ENCODE measurements at regions not wholly inside any gene's neighbourhood (a gene's known extent, or its start where the extent isn't known, plus 50 kb on each side); places are given as distances from the start of the nearest gene placed in this dataset.

DNA sequence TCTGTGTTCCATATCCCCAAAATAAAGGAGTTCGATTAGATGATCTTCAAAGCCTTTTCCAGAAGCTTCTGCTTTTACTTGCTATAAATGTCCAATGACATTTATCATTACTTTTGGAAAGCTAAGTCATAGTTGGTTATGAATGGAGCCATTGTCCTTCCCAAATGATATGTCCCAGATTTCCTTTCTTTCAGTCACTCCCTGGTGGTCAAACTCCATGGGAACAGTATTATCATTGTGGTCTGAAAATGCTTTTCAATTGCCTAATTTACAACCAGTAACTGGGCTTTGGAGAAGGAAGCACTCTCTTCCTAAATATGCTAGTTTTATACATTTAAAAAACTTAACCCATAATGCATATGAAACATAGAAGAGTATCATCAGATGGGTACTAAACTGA lies 571.5 kb upstream of the AMOT start:
- H3K27me3 ChIP-seq (ENCODE audit: control insufficient read depth in 1 of 2, insufficient read depth in 2 of 2, low read length in 1 of 2): no peaks in the 10 kb centered on the region

DNA sequence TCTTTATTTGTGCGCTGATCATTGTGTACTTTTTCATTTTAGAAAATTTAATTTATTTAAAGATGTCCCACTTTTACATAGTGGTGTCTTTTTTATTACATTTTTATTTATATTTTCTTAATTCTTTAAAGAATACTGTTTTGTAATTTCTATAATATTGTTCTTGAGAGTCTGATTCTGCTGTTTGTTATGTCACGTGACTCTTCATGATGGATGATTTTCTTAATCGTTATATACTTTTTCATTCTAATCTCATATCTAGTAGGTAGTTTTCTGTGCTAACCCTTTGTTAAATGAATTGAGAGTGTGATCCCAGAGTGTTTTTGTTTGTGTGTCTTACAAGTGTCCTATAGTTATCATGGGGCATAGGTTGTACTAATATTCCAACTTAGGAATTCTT lies 568.2 kb upstream of the AMOT start:
- intact Hi-C loops (cut with DNase I): no loop called here
- DNase-seq: no peak
- H3K4me3 ChIP-seq (ENCODE audit: low read length in 2 of 2): no peak overlapping the region
- WGBS, 2 donors: 77 to 88% methylated on average over 3 of the region's 3 CpGs
- H3K27me3 ChIP-seq (ENCODE audit: control insufficient read depth in 1 of 2, insufficient read depth in 2 of 2, low read length in 1 of 2): no peaks in the 10 kb centered on the region
- H3K27ac ChIP-seq (ENCODE audit: low read depth in 1 of 2, low read length in 2 of 2): no peak overlapping the region
- no peaks in the 10 kb centered on the region for H3K36me3 ChIP-seq (ENCODE audit: control insufficient read depth in 1 of 2, insufficient read depth in 2 of 2, low read length in 1 of 2)
- no peaks in the 10 kb centered on the region for H3K9me3 ChIP-seq (ENCODE audit: control insufficient read depth, low read length)
- ATAC-seq (ENCODE audit: low FRiP score): no peak
- no peaks in the 10 kb centered on the region for H3K4me1 ChIP-seq (ENCODE audit: control insufficient read depth in 1 of 2, insufficient read depth in 2 of 2, low read length in 2 of 2)

More for the DNA sequence above, 571.5 kb upstream of the AMOT start:
- no peaks in the 10 kb centered on the region for H3K4me1 ChIP-seq (ENCODE audit: control insufficient read depth in 1 of 2, insufficient read depth in 2 of 2, low read length in 2 of 2)
- intact Hi-C loops (cut with DNase I): no loop called here
- 79% methylated on average over 1 of the region's 1 CpG for WGBS, 2 donors
- H3K4me3 ChIP-seq (ENCODE audit: low read length in 2 of 2): no peak overlapping the region
- ATAC-seq (ENCODE audit: low FRiP score) (no peak), DNase-seq (no peak)
- H3K9me3 ChIP-seq (ENCODE audit: control insufficient read depth, low read length): no peaks in the 10 kb centered on the region
- H3K27ac ChIP-seq (ENCODE audit: low read depth in 1 of 2, low read length in 2 of 2): no peak overlapping the region
- H3K36me3 ChIP-seq (ENCODE audit: control insufficient read depth in 1 of 2, insufficient read depth in 2 of 2, low read length in 1 of 2): no peaks in the 10 kb centered on the region

DNA sequence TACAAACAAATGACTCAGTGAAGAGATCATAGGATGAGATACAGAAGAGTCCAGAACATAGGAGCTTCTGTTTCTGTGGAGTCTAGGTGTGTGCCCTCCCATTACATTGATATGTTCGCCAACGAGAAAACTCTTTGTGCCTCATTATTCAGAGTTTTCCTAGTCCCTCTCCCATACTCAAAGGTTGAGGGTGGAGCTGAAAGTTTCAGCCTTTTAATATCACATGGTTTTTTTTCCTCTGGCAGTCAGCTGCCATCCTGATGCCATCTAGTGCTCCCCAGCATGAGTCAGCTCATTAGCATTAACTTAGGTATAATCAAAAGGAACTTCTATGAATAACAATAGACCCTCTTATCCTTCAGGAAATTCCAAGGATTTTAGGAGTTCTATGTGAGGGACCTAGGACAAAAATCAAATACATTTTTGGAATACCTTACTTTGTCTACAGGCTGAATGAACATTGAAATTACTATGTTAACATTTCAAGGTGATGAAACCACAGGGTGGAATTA lies 559.6 kb upstream of the AMOT start:
- DNase-seq: no peak
- no peak for ATAC-seq (ENCODE audit: low FRiP score)
- intact Hi-C loops (cut with DNase I): no loop called here
- Histone ChIP-seq H3K4me1 (ENCODE audit: control insufficient read depth in 1 of 2, insufficient read depth in 2 of 2, low read length in 2 of 2) (no peaks in the 10 kb centered on the region), H3K27me3 (ENCODE audit: control insufficient read depth in 1 of 2, insufficient read depth in 2 of 2, low read length in 1 of 2) (no peaks in the 10 kb centered on the region), H3K27ac (ENCODE audit: low read depth in 1 of 2, low read length in 2 of 2) (no peak overlapping the region), H3K9me3 (ENCODE audit: control insufficient read depth, low read length) (no peaks in the 10 kb centered on the region), H3K4me3 (ENCODE audit: low read length in 2 of 2) (no peak overlapping the region), H3K36me3 (ENCODE audit: control insufficient read depth in 1 of 2, insufficient read depth in 2 of 2, low read length in 1 of 2) (no peaks in the 10 kb centered on the region)
- WGBS, 2 donors: 48 to 86% methylated on average over 2 of the region's 2 CpGs

DNA sequence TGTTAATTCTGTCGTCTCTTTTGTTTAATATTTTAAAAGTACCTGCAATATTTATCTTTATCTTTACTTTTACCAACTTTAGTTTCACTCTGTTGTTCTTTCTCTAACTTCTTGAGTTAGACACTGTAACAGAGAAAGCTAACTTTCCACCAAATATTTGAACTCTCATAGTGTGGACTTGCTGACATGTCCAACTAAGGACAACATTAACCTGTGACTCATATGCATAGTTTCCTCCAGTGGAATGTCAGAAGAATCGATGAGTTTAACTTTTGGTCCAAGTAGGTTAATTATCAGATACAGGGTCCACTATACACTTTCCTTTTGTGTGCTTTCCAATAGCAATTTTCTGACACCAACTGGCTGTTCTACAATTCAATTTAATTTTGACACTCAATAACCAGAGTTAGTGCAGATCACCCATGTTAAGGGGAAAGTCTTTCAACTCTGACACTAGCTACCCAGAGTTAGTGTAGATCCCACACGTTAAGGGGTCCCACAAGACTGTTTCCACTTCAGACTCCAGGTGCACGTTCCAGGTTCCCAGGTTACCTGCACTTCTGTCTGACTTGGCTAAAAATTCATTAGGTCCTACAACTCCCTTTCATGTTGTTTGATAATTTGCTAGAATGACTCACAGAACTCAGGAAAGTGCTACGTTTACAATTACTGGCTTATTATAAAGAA lies 559.0 kb upstream of the AMOT start:
- H3K27me3 ChIP-seq (ENCODE audit: control insufficient read depth in 1 of 2, insufficient read depth in 2 of 2, low read length in 1 of 2): no peaks in the 10 kb centered on the region
- ATAC-seq (ENCODE audit: low FRiP score) (no peak), DNase-seq (no peak)
- H3K4me3 ChIP-seq (ENCODE audit: low read length in 2 of 2): no peak overlapping the region
- no peaks in the 10 kb centered on the region for H3K9me3 ChIP-seq (ENCODE audit: control insufficient read depth, low read length)
- H3K27ac ChIP-seq (ENCODE audit: low read depth in 1 of 2, low read length in 2 of 2): no peak overlapping the region
- 47 to 52% methylated on average over 5 of the region's 5 CpGs for WGBS, 2 donors
- intact Hi-C loops (cut with DNase I): no loop called here
- H3K36me3 ChIP-seq (ENCODE audit: control insufficient read depth in 1 of 2, insufficient read depth in 2 of 2, low read length in 1 of 2): no peaks in the 10 kb centered on the region
- no peaks in the 10 kb centered on the region for H3K4me1 ChIP-seq (ENCODE audit: control insufficient read depth in 1 of 2, insufficient read depth in 2 of 2, low read length in 2 of 2)

DNA sequence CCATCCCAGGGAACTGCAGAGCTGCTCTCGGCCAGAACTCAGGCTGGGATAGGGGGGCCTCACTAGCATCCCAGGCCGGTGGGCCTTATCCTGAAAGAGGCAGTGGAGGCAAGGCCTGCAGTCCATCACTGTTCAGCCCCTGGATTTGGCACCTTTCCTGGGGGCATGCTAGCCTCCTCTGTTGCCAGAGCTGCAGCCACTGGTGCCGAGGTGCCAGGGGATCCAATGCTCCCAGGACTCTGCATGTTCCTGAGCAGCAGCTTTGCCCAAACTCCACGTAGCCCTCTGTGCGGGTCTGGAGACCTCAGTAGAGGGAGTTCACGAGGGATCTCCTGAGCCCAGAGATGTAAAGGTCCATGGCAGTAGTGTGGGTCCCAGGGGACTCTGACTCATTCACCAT lies 551.7 kb upstream of the AMOT start:
- Histone ChIP-seq H3K27me3 (ENCODE audit: control insufficient read depth in 1 of 2, insufficient read depth in 2 of 2, low read length in 1 of 2) (no peaks in the 10 kb centered on the region), H3K9me3 (ENCODE audit: control insufficient read depth, low read length) (no peaks in the 10 kb centered on the region), H3K4me3 (ENCODE audit: low read length in 2 of 2) (no peak overlapping the region), H3K4me1 (ENCODE audit: control insufficient read depth in 1 of 2, insufficient read depth in 2 of 2, low read length in 2 of 2) (no peaks in the 10 kb centered on the region), H3K27ac (ENCODE audit: low read depth in 1 of 2, low read length in 2 of 2) (no peak overlapping the region), H3K36me3 (ENCODE audit: control insufficient read depth in 1 of 2, insufficient read depth in 2 of 2, low read length in 1 of 2) (no peaks in the 10 kb centered on the region)
- ATAC-seq (ENCODE audit: low FRiP score) (no peak), DNase-seq (peak in 1 of 2 donors; percentile 38)
- intact Hi-C loops (cut with DNase I): no loop called here
- WGBS, 2 donors: 72 to 74% methylated on average over 6 of the region's 6 CpGs

DNA sequence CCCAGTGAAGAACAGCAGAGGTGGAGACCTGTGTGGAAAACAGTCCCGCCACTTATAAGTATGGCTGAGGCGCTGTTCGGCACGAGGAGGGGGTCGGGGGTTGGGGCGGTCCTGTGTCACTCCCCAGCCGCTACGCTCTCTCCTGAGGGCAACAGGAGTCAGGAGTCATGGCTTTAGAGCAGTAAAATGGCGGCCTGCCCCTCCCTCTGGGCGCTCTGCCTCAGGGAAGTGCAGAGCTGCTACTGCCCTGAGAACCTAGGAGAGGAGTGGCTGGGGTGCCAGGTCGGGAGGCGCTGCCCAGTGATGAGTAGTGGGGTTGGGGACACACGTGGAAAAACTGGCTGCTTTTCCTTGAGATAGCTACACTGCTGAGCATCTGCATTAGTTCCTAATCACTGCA lies 551.2 kb upstream of the AMOT start:
- DNase-seq: peak in 1 of 2 donors; percentile 43
- intact Hi-C loops (cut with DNase I): no loop called here

DNA sequence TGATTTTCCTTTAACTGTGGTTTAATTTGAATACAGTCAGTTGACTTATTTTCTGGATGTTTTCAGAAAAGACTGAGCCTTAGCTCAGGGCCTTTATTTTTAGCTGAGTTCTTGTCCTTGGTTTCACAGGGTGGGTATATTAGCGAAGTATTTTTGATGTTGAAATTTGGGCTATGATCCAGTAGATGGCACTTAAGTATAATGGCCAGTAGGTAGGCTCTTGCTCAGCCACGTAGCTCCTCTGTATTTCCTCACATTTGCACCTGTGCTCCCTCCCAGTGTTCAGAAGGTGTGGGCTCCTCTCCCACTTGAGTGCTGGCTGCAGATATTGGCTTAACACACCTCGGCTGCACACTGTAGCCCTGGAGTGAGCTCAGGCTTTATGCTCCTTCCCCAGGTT lies 549.9 kb upstream of the AMOT start:
- WGBS, 2 donors: 74 to 89% methylated on average over 3 of the region's 3 CpGs
- Histone ChIP-seq H3K9me3 (ENCODE audit: control insufficient read depth, low read length) (no peaks in the 10 kb centered on the region), H3K4me1 (ENCODE audit: control insufficient read depth in 1 of 2, insufficient read depth in 2 of 2, low read length in 2 of 2) (no peaks in the 10 kb centered on the region), H3K27ac (ENCODE audit: low read depth in 1 of 2, low read length in 2 of 2) (no peak overlapping the region), H3K4me3 (ENCODE audit: low read length in 2 of 2) (no peak overlapping the region), H3K27me3 (ENCODE audit: control insufficient read depth in 1 of 2, insufficient read depth in 2 of 2, low read length in 1 of 2) (no peaks in the 10 kb centered on the region), H3K36me3 (ENCODE audit: control insufficient read depth in 1 of 2, insufficient read depth in 2 of 2, low read length in 1 of 2) (no peaks in the 10 kb centered on the region)
- ATAC-seq (ENCODE audit: low FRiP score): no peak
- intact Hi-C loops (cut with DNase I): no loop called here
- no peak for DNase-seq

More for the DNA sequence above, 551.2 kb upstream of the AMOT start:
- Histone ChIP-seq H3K36me3 (ENCODE audit: control insufficient read depth in 1 of 2, insufficient read depth in 2 of 2, low read length in 1 of 2) (no peaks in the 10 kb centered on the region), H3K27ac (ENCODE audit: low read depth in 1 of 2, low read length in 2 of 2) (no peak overlapping the region), H3K4me3 (ENCODE audit: low read length in 2 of 2) (no peak overlapping the region), H3K4me1 (ENCODE audit: control insufficient read depth in 1 of 2, insufficient read depth in 2 of 2, low read length in 2 of 2) (no peaks in the 10 kb centered on the region), H3K9me3 (ENCODE audit: control insufficient read depth, low read length) (no peaks in the 10 kb centered on the region), H3K27me3 (ENCODE audit: control insufficient read depth in 1 of 2, insufficient read depth in 2 of 2, low read length in 1 of 2) (no peaks in the 10 kb centered on the region)
- ATAC-seq (ENCODE audit: low FRiP score): peak; percentile 19
- WGBS, 2 donors: 85 to 94% methylated on average over 13 of the region's 13 CpGs

DNA sequence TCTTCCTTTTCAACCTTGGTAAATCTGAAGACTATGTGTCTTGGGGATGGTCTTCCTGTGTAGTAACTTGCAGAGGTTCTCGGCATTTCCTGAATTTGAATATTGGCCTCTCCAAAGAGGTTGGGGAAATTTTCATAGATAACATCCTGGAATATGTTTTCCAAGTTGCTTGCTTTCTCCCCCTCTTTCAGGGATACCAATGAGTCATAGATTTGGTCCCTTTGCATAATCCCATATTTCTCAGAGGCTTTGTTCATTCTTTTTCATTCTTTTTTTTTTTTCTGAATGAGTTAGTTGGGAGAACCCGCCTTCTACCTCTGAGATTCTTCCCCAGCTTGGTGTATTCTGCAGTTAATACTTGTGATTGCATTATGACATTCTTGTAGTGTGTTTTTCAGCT lies 549.2 kb upstream of the AMOT start:
- no peak for ATAC-seq (ENCODE audit: low FRiP score)
- intact Hi-C loops (cut with DNase I): no loop called here
- Histone ChIP-seq H3K27ac (ENCODE audit: low read depth in 1 of 2, low read length in 2 of 2) (no peak overlapping the region), H3K27me3 (ENCODE audit: control insufficient read depth in 1 of 2, insufficient read depth in 2 of 2, low read length in 1 of 2) (no peaks in the 10 kb centered on the region), H3K4me1 (ENCODE audit: control insufficient read depth in 1 of 2, insufficient read depth in 2 of 2, low read length in 2 of 2) (no peaks in the 10 kb centered on the region), H3K4me3 (ENCODE audit: low read length in 2 of 2) (no peak overlapping the region), H3K36me3 (ENCODE audit: control insufficient read depth in 1 of 2, insufficient read depth in 2 of 2, low read length in 1 of 2) (no peaks in the 10 kb centered on the region), H3K9me3 (ENCODE audit: control insufficient read depth, low read length) (no peaks in the 10 kb centered on the region)
- 83 to 90% methylated on average over 2 of the region's 2 CpGs for WGBS, 2 donors
- DNase-seq: no peak

DNA sequence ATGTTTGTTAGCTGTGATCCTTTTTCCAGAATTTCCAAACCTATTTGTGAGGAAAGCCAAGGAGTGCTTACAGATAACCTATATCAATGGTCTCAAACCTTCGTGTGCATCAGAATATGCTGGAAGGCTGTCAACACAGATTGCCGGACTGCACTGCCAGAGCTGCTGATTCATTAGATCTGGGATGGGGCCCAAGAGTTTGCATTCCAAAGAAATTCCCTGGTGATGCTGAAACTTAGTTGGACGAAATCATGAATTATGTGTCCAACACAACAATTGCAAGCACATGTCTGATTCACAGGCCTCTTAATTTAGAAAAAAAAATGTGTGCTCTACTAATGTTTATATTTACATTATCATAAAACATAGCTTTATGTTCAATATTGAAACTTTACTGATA lies 544.0 kb upstream of the AMOT start:
- intact Hi-C loops (cut with DNase I): no loop called here
- H3K27ac ChIP-seq (ENCODE audit: low read depth in 1 of 2, low read length in 2 of 2): no peak overlapping the region

More for the DNA sequence above, 544.0 kb upstream of the AMOT start:
- WGBS, 2 donors: 5 to 6% methylated on average over 3 of the region's 3 CpGs
- Histone ChIP-seq H3K9me3 (ENCODE audit: control insufficient read depth, low read length) (no peaks in the 10 kb centered on the region), H3K4me3 (ENCODE audit: low read length in 2 of 2) (no peak overlapping the region), H3K27me3 (ENCODE audit: control insufficient read depth in 1 of 2, insufficient read depth in 2 of 2, low read length in 1 of 2) (no peaks in the 10 kb centered on the region), H3K36me3 (ENCODE audit: control insufficient read depth in 1 of 2, insufficient read depth in 2 of 2, low read length in 1 of 2) (no peaks in the 10 kb centered on the region), H3K4me1 (ENCODE audit: control insufficient read depth in 1 of 2, insufficient read depth in 2 of 2, low read length in 2 of 2) (no peaks in the 10 kb centered on the region)
- peak; percentile 68 for ATAC-seq (ENCODE audit: low FRiP score)
- DNase-seq: peak in 1 of 2 donors; percentile 52
